WTC11 (cell line): ENCODE measurements at regions not wholly inside any gene's neighbourhood (a gene's known extent, or its start where the extent isn't known, plus 50 kb on each side); places are given as distances from the start of the nearest gene placed in this dataset.

Experiments used
- CTCF ChIP-seq: fragments of 200-600 bp; IDR thresholded peaks from 2 replicates; pipeline ENCODE4 v1.8.0; 2022; ENCODE audit warnings: antibody characterized with exemption
- ELF4 ChIP-seq: sonication (generic); formaldehyde crosslinking; IDR thresholded peaks from 2 replicates; pipeline ENCODE4 v1.8.1; 2022; ENCODE audit warnings: low read depth, mild to moderate bottlenecking, moderate library complexity, missing genetic modification reagents
- ESRRA ChIP-seq: sonication (generic); formaldehyde crosslinking; IDR thresholded peaks from 2 replicates; pipeline ENCODE4 v1.8.1; 2022; ENCODE audit warnings: mild to moderate bottlenecking, missing genetic modification reagents, borderline replicate concordance
- FOXJ3 ChIP-seq: sonication (generic); formaldehyde crosslinking; IDR thresholded peaks from 2 replicates; pipeline ENCODE4 v1.9.0; 2021; ENCODE audit warnings: missing genetic modification reagents, mild to moderate bottlenecking, borderline replicate concordance
- NFE2L1 ChIP-seq: sonication (generic); formaldehyde crosslinking; IDR thresholded peaks from 2 replicates; pipeline ENCODE4 v1.8.1; 2023; ENCODE audit warnings: missing genetic modification reagents
- TCF7 ChIP-seq: sonication (generic); formaldehyde crosslinking; IDR thresholded peaks from 2 replicates; pipeline ENCODE4 v1.8.0; 2022; ENCODE audit warnings: mild to moderate bottlenecking, low read depth, missing genetic modification reagents, moderate library complexity
- ZBTB43 ChIP-seq: sonication (generic); formaldehyde crosslinking; IDR thresholded peaks from 2 replicates; pipeline ENCODE4 v1.8.1; 2023; ENCODE audit warnings: mild to moderate bottlenecking, missing genetic modification reagents
- ZNF138 ChIP-seq: sonication (generic); formaldehyde crosslinking; conservative IDR thresholded peaks from 2 replicates; pipeline ENCODE4 v1.8.1; 2022; ENCODE audit warnings: mild to moderate bottlenecking, moderate library complexity, missing genetic modification reagents
- ZNF396 ChIP-seq: fragments of 250-450 bp; sonication (Bioruptor Pico); IDR thresholded peaks from 2 replicates; pipeline ENCODE4 v1.8.0; 2021; ENCODE audit warnings: mild to moderate bottlenecking, moderate library complexity, borderline replicate concordance
- TF ChIP-seq, protein P1 (sequence below): sonication (generic); formaldehyde crosslinking; IDR thresholded peaks from 2 replicates; pipeline ENCODE4 v1.8.0; 2022; ENCODE audit warnings: mild to moderate bottlenecking, missing genetic modification reagents
- TF ChIP-seq, protein P2 (sequence below): sonication (generic); formaldehyde crosslinking; IDR thresholded peaks from 2 replicates; pipeline ENCODE4 v1.8.1; 2023; ENCODE audit warnings: mild to moderate bottlenecking, moderate library complexity, missing genetic modification reagents
- TF ChIP-seq, protein P3 (sequence below): sonication (generic); formaldehyde crosslinking; IDR thresholded peaks from 2 replicates; pipeline ENCODE4 v1.8.0; 2023; ENCODE audit warnings: missing genetic modification reagents, mild to moderate bottlenecking, borderline replicate concordance

DNA sequence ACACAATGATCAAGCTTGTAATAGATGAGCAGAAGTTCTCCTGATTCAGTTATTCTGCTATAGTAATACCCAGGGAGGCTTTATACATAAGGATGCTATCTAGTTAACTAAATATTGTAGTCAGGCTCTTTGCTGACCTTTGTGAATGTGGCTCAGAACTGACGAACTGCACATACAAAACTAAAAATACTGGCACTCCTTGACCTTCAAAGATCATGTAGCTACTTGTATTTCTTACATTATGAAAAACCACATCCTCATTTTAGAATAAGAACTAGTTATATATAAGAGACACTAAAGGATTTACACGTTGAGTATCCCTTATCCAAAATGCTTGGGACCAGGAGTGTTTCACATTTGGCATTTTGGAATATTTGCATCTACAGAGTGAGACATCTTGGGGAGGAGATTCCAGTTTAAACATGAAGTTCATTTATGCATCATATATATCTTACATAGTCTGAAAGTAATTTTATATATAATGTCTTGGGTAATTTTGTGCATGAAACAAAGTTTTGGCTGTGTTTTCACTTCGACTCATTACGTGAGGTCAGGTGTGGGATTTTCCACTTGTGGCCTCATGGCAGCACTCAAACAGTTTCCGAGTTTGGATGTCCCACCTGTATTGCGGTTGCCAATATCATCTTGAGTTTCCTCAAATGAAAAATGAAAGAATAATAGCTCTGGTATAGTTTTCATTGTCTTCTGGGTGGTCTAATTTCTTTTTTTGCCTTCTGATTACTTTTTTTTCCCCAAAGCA lies 58.4 kb upstream of the FBXL7 start:
- TF ChIP-seq CTCF (no peak), NFE2L1 (CRISPR knock-in tag) (no peak), ZNF396 (CRISPR knock-in tag) (no peak), ZNF138 (CRISPR knock-in tag) (no peak), ZBTB43 (CRISPR knock-in tag) (no peak), FOXJ3 (CRISPR knock-in tag) (no peak), ELF4 (CRISPR knock-in tag) (no peak), TCF7 (CRISPR knock-in tag) (no peak), ESRRA (no peak)
- TF ChIP-seq, protein P1, sequence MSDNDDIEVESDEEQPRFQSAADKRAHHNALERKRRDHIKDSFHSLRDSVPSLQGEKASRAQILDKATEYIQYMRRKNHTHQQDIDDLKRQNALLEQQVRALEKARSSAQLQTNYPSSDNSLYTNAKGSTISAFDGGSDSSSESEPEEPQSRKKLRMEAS (CRISPR knock-in tag), result no peak
- TF ChIP-seq, protein P2, sequence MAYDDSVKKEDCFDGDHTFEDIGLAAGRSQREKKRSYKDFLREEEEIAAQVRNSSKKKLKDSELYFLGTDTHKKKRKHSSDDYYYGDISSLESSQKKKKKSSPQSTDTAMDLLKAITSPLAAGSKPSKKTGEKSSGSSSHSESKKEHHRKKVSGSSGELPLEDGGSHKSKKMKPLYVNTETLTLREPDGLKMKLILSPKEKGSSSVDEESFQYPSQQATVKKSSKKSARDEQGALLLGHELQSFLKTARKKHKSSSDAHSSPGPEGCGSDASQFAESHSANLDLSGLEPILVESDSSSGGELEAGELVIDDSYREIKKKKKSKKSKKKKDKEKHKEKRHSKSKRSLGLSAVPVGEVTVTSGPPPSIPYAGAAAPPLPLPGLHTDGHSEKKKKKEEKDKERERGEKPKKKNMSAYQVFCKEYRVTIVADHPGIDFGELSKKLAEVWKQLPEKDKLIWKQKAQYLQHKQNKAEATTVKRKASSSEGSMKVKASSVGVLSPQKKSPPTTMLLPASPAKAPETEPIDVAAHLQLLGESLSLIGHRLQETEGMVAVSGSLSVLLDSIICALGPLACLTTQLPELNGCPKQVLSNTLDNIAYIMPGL (CRISPR knock-in tag), result no peak
- TF ChIP-seq, protein P3, sequence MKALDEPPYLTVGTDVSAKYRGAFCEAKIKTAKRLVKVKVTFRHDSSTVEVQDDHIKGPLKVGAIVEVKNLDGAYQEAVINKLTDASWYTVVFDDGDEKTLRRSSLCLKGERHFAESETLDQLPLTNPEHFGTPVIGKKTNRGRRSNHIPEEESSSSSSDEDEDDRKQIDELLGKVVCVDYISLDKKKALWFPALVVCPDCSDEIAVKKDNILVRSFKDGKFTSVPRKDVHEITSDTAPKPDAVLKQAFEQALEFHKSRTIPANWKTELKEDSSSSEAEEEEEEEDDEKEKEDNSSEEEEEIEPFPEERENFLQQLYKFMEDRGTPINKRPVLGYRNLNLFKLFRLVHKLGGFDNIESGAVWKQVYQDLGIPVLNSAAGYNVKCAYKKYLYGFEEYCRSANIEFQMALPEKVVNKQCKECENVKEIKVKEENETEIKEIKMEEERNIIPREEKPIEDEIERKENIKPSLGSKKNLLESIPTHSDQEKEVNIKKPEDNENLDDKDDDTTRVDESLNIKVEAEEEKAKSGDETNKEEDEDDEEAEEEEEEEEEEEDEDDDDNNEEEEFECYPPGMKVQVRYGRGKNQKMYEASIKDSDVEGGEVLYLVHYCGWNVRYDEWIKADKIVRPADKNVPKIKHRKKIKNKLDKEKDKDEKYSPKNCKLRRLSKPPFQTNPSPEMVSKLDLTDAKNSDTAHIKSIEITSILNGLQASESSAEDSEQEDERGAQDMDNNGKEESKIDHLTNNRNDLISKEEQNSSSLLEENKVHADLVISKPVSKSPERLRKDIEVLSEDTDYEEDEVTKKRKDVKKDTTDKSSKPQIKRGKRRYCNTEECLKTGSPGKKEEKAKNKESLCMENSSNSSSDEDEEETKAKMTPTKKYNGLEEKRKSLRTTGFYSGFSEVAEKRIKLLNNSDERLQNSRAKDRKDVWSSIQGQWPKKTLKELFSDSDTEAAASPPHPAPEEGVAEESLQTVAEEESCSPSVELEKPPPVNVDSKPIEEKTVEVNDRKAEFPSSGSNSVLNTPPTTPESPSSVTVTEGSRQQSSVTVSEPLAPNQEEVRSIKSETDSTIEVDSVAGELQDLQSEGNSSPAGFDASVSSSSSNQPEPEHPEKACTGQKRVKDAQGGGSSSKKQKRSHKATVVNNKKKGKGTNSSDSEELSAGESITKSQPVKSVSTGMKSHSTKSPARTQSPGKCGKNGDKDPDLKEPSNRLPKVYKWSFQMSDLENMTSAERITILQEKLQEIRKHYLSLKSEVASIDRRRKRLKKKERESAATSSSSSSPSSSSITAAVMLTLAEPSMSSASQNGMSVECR (CRISPR knock-in tag), result no peak
